Natural killer cell (primary cell): ENCODE measurements at regions not wholly inside any gene's neighbourhood (a gene's known extent, or its start where the extent isn't known, plus 50 kb on each side); places are given as distances from the start of the nearest gene placed in this dataset.

Experiments used
- ATAC-seq, 3 donors: fragments of 150-1000 bp in 2 of 3; fragments of 200-7000 bp in 1 of 3; cut with Tn5 transposase; 1 replicate in 1 of 3; 2 replicates in 2 of 3; pipeline ENCODE4 v1.10.0; 2021; ENCODE audit warnings: mild to moderate bottlenecking in 2 of 3, moderate library complexity in 2 of 3
- DNase-seq, 2 donors: peaks; one replicate each; pipeline versions ENCODE4 v3.0.0 to v3.0.0-alpha.2; 2013 to 2021; ENCODE audit warnings: mixed read lengths in 1 of 2
- H3K27ac ChIP-seq: one replicate; pipeline ENCODE4 v1.5.1; 2013; ENCODE audit warnings: mild to moderate bottlenecking, low read length
- H3K27me3 ChIP-seq: one replicate; pipeline ENCODE4 v1.6.1; 2013; ENCODE audit warnings: low read length; ENCODE audit not compliant: control insufficient read depth, insufficient read depth
- H3K36me3 ChIP-seq: one replicate; pipeline ENCODE4 v1.6.1; 2013; ENCODE audit warnings: low read length; ENCODE audit not compliant: control insufficient read depth, insufficient read depth
- H3K4me1 ChIP-seq: one replicate; pipeline ENCODE4 v1.6.1; 2013; ENCODE audit warnings: low read length; ENCODE audit not compliant: control insufficient read depth, insufficient read depth
- H3K4me3 ChIP-seq: one replicate; pipeline ENCODE4 v1.5.1; 2013; ENCODE audit warnings: low read length
- H3K9me3 ChIP-seq: one replicate; pipeline ENCODE4 v1.6.1; 2013; ENCODE audit warnings: low read length; ENCODE audit not compliant: control insufficient read depth, insufficient read depth
- H3K27ac Mint-ChIP-seq, 2 donors: one replicate each; pipeline ENCODE4 v1.8.0; 2022; ENCODE audit warnings: mild to moderate bottlenecking in 2 of 2, mixed read lengths in 2 of 2, moderate library complexity in 1 of 2
- H3K27me3 Mint-ChIP-seq, 2 donors: one replicate each; pipeline ENCODE4 v1.8.0; 2022; ENCODE audit warnings: low read depth in 2 of 2, mixed read lengths in 2 of 2
- H3K36me3 Mint-ChIP-seq: one replicate; pipeline ENCODE4 v1.8.0; 2022; ENCODE audit warnings: mixed read lengths
- H3K4me1 Mint-ChIP-seq, 2 donors: one replicate each; pipeline ENCODE4 v1.8.0; 2022; ENCODE audit warnings: mixed read lengths in 2 of 2
- H3K4me3 Mint-ChIP-seq: one replicate; pipeline ENCODE4 v1.8.0; 2022; ENCODE audit warnings: mild to moderate bottlenecking, moderate library complexity, mixed read lengths
- H3K9me3 Mint-ChIP-seq, 2 donors: one replicate each; pipeline ENCODE4 v1.8.0; 2022; ENCODE audit warnings: mixed read lengths in 2 of 2
- WGBS: methylation state at CpG from one replicate; pipeline ENCODE4 v1.1.7; 2013; ENCODE audit warnings: missing lambda C conversion rate; ENCODE audit not compliant: insufficient coverage; 5-methylcytosine and 5-hydroxymethylcytosine counted together
- intact Hi-C: fragments of 100-400 bp; cut with micrococcal nuclease; formaldehyde crosslinking; loops from one replicate; pipeline ENCODE4 v1.14.2; 2022
- TF ChIP-seq, protein P1 (sequence below): fragments of 200-600 bp; IDR thresholded peaks from one replicate; pipeline ENCODE4 v1.8.0; 2022; ENCODE audit warnings: antibody characterized with exemption

DNA sequence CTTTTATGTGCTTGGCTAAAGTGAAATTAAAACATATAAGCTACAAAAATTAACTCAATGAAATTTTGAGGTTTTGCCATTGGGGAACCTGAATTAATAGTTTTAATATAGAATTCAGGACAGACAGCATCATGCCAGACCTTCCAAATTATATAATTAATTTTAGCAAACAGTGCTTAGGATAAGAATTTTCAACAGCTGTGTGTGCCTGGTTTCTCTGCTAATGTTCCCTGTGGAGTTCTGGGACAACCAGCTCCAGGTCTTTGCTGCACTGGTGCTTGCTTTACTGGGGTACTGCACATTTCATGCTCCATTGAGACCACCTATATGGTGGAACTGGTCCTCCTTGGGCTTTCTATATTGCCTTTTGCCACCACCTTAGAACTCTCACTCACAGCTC, 199.5 kb downstream of the NDFIP2 start:
- no peaks in the 10 kb centered on the region for H3K36me3 Mint-ChIP-seq
- no peak overlapping the region for H3K4me3 Mint-ChIP-seq

DNA sequence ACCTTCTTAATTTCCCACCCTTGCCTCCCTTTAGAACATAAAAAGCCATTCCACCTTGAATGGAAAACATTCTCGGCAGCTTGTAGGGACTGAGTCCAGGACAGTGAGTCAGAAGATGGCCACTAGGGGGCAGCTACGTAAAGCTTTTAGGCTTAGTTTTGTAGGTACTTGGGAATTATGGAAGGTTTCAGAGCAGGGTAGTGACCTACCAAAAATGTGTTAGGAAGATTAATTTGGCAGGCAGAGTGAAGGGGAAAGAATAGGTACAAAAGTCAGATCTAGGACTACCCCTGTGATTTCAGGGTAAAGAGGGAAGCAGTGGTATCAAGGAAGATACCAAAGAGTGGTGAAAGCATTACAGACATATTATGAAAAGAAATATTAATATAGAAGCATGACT, 198.4 kb downstream of the NDFIP2 start:
- Mint-ChIP-seq H3K27me3 (no peaks in the 10 kb centered on the region), H3K4me3 (no peak overlapping the region), H3K36me3 (no peaks in the 10 kb centered on the region), H3K9me3 (no peaks in the 10 kb centered on the region), H3K4me1 (no peaks in the 10 kb centered on the region), H3K27ac (no peak overlapping the region)
- peak; percentile 26 to 46 for DNase-seq
- Histone ChIP-seq H3K4me3 (no peak overlapping the region), H3K27me3 (no peaks in the 10 kb centered on the region), H3K9me3 (no peaks in the 10 kb centered on the region), H3K27ac (no peak overlapping the region), H3K36me3 (no peaks in the 10 kb centered on the region), H3K4me1 (no peaks in the 10 kb centered on the region)
- TF ChIP-seq, protein P1, sequence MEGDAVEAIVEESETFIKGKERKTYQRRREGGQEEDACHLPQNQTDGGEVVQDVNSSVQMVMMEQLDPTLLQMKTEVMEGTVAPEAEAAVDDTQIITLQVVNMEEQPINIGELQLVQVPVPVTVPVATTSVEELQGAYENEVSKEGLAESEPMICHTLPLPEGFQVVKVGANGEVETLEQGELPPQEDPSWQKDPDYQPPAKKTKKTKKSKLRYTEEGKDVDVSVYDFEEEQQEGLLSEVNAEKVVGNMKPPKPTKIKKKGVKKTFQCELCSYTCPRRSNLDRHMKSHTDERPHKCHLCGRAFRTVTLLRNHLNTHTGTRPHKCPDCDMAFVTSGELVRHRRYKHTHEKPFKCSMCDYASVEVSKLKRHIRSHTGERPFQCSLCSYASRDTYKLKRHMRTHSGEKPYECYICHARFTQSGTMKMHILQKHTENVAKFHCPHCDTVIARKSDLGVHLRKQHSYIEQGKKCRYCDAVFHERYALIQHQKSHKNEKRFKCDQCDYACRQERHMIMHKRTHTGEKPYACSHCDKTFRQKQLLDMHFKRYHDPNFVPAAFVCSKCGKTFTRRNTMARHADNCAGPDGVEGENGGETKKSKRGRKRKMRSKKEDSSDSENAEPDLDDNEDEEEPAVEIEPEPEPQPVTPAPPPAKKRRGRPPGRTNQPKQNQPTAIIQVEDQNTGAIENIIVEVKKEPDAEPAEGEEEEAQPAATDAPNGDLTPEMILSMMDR, result peak; percentile 77
- peak in 1 of 3 donors; percentile 63 for ATAC-seq
- 6% methylated on average over 2 of the region's 2 CpGs for WGBS
- intact Hi-C loops, result loop anchor here (1.0 kb wide), 1 partner anchor 1338 kb away; no protein-coding TSS in a partner anchor

More for the DNA sequence above, 199.5 kb downstream of the NDFIP2 start:
- Histone ChIP-seq H3K27ac (no peak overlapping the region), H3K4me1 (no peaks in the 10 kb centered on the region), H3K27me3 (no peaks in the 10 kb centered on the region), H3K36me3 (no peaks in the 10 kb centered on the region), H3K9me3 (no peaks in the 10 kb centered on the region), H3K4me3 (no peak overlapping the region)
- DNase-seq (no peak), ATAC-seq (no peak)
- Mint-ChIP-seq H3K4me1 (no peaks in the 10 kb centered on the region), H3K27me3 (no peaks in the 10 kb centered on the region), H3K9me3 (no peaks in the 10 kb centered on the region), H3K27ac (no peak overlapping the region)
- TF ChIP-seq, protein P1, result no peak
- intact Hi-C loops, result no loop called here

DNA sequence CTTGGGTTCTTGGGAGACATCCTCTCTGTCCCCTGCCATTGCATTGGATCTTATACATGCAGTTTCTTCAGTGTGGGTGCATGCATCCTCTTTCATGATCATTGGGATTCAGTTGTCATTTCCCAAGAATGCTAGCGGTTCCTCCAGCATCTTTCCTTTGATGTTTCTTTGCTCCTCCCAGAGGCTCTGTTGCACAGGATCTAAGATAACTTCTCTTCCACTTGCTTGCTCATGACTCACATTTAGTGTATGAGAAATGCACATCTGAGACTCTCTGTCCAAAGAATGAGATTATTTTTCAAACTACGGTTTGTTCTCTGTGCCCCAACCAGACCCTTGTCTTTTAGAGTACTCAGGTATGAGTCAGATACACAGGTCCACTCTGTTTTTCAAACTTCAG, 197.1 kb downstream of the NDFIP2 start:
- 91% methylated on average over 2 of the region's 2 CpGs for WGBS
- H3K4me3 Mint-ChIP-seq, result no peak overlapping the region

More for the DNA sequence above, 197.1 kb downstream of the NDFIP2 start:
- Histone ChIP-seq H3K27me3 (no peaks in the 10 kb centered on the region), H3K4me1 (no peaks in the 10 kb centered on the region), H3K27ac (no peak overlapping the region), H3K36me3 (no peaks in the 10 kb centered on the region), H3K4me3 (no peak overlapping the region), H3K9me3 (no peaks in the 10 kb centered on the region)
- Mint-ChIP-seq H3K27me3 (no peaks in the 10 kb centered on the region), H3K27ac (no peak overlapping the region), H3K9me3 (no peaks in the 10 kb centered on the region), H3K36me3 (no peaks in the 10 kb centered on the region), H3K4me1 (no peaks in the 10 kb centered on the region)
- intact Hi-C loops, result no loop called here
- ATAC-seq (no peak), DNase-seq (no peak)
- TF ChIP-seq, protein P1, result no peak
